HCT116 (cell line): ENCODE measurements at regions not wholly inside any gene's neighbourhood (a gene's known extent, or its start where the extent isn't known, plus 50 kb on each side); places are given as distances from the start of the nearest gene placed in this dataset.

Experiments
- CTCF ChIP-seq, 3 experiments: fragments of 200-600 bp in 1 of 3; sonication (generic) in 1 of 3; IDR thresholded peaks in 2 of 3; conservative IDR thresholded peaks in 1 of 3; 2 replicates each; pipeline ENCODE4 v1.5.1; 2012 to 2017; ENCODE audit warnings: low read depth in 2 of 3, low read length in 2 of 3, antibody characterized with exemption in 1 of 3, borderline replicate concordance in 1 of 3, control low read depth in 1 of 3, mild to moderate bottlenecking in 1 of 3, mixed read lengths in 1 of 3, mixed run types in 1 of 3, moderate library complexity in 1 of 3; ENCODE audit not compliant: insufficient read depth in 1 of 3
- EZH2 ChIP-seq: fragments of 200-600 bp; sonication (generic); IDR thresholded peaks from 2 replicates; pipeline ENCODE4 v1.6.1; 2017; ENCODE audit warnings: antibody characterized with exemption, mixed run types
- EZH2phosphoT487 ChIP-seq: fragments of 200-600 bp; IDR thresholded peaks from 2 replicates; pipeline ENCODE4 v1.6.1; 2018; ENCODE audit warnings: antibody characterized with exemption, borderline replicate concordance
- JUND ChIP-seq: IDR thresholded peaks from 2 replicates; pipeline ENCODE4 v1.6.1; 2012
- POLR2A ChIP-seq: IDR thresholded peaks from 2 replicates; pipeline ENCODE4 v1.7.0; 2011; ENCODE audit warnings: borderline replicate concordance; ENCODE audit not compliant: insufficient read depth, insufficient read length; ENCODE audit errors: extremely low read depth
- POLR2AphosphoS5 ChIP-seq: IDR thresholded peaks from 2 replicates; pipeline ENCODE4 v1.6.1; 2011; ENCODE audit warnings: mild to moderate bottlenecking, low read depth, low read length, moderate library complexity
- RAD21 ChIP-seq: IDR thresholded peaks from 2 replicates; pipeline ENCODE4 v1.6.1; 2012; ENCODE audit warnings: low read depth, mild to moderate bottlenecking
- SIN3A ChIP-seq: IDR thresholded peaks from 2 replicates; pipeline ENCODE4 v1.6.1; 2012; ENCODE audit warnings: low read depth
- ZNF274 ChIP-seq: fragments of 200-500 bp; sonication (Bioruptor generic); IDR thresholded peaks from 2 replicates; pipeline ENCODE4 v1.6.1; 2014; ENCODE audit warnings: mild to moderate bottlenecking, low read depth, low read length, inconsistent platforms

- TF ChIP-seq CTCF (IDR thresholded peaks at IDR 0.05 in 2 of 3, conservative IDR thresholded peaks at IDR 0.05 in 1 of 3; ENCODE audit: borderline replicate concordance in 1 of 3, insufficient read depth in 1 of 3, low read depth in 2 of 3, low read length in 2 of 3) (no peak), EZH2phosphoT487 (no peak), JUND (no peak), SIN3A (no peak), EZH2 (no peak), POLR2A (no peak), ZNF274 (no peak), POLR2AphosphoS5 (no peak), RAD21 (no peak)
Observed at GRCh38 chr21:31559368-31560119, 99.9 kb upstream of the SOD1 start.
